ENCODE measurements at regions not wholly inside any gene's neighbourhood (a gene's known extent, or its start where the extent isn't known, plus 50 kb on each side); places are given as distances from the start of the nearest gene placed in this dataset.

GRCh38 chr1:221451741-221452140, 290.1 kb downstream of the DUSP10 start:
- TF ChIP-seq CTCF (conservative IDR thresholded peaks at IDR 0.05 in 1 of 2, IDR thresholded peaks at IDR 0.05 in 1 of 2; ENCODE audit: low read depth in 1 of 2, low read length in 2 of 2) (no peak), EZH2 (IDR thresholded peaks at IDR 0.05; ENCODE audit: low read length, missing control alignments) (no peak)
- Histone ChIP-seq H3K27ac (ENCODE audit: insufficient read depth, low read length) (no peak overlapping the region), H3K4me1 (ENCODE audit: control insufficient read depth, extremely low read depth, insufficient read depth, low read length) (no peaks in the 10 kb centered on the region), H3K4me2 (ENCODE audit: extremely low read depth, insufficient read depth, low read length) (no peak overlapping the region), H4K20me1 (ENCODE audit: control insufficient read depth, extremely low read depth, insufficient read depth, low read length) (no peaks in the 10 kb centered on the region), H3K9me3 (ENCODE audit: control insufficient read depth, insufficient read depth, low read depth, low read length) (no peaks in the 10 kb centered on the region), H3K4me3 (replicated peaks in 1 of 4; ENCODE audit: control extremely low read depth in 1 of 4, insufficient read depth in 1 of 4, low read depth in 3 of 4, low read length in 4 of 4) (no peak overlapping the region), H3K36me3 (ENCODE audit: control insufficient read depth, insufficient read depth, low read length) (no peaks in the 10 kb centered on the region), H3K9ac (ENCODE audit: insufficient read depth, low read length) (no peak overlapping the region), H3K27me3 (ENCODE audit: control insufficient read depth, insufficient read depth, low read length) (no peaks in the 10 kb centered on the region), H2AFZ (ENCODE audit: low read length) (no peak overlapping the region), H3K79me2 (ENCODE audit: control insufficient read depth, insufficient read depth, low read length) (no peaks in the 10 kb centered on the region)
- DNase-seq (ENCODE audit: low read depth in 2 of 2): no peak

GRCh38 chr1:221454096-221454495, 287.8 kb downstream of the DUSP10 start:
- H2AFZ ChIP-seq (ENCODE audit: low read length): no peak overlapping the region
- TF ChIP-seq EZH2 (IDR thresholded peaks at IDR 0.05; ENCODE audit: low read length, missing control alignments) (no peak), CTCF (conservative IDR thresholded peaks at IDR 0.05 in 1 of 2, IDR thresholded peaks at IDR 0.05 in 1 of 2; ENCODE audit: low read depth in 1 of 2, low read length in 2 of 2) (no peak)
- no peak for DNase-seq (ENCODE audit: low read depth in 2 of 2)

GRCh38 chr1:221456918-221457317, 285.0 kb downstream of the DUSP10 start:
- no peak overlapping the region for H3K27ac ChIP-seq (ENCODE audit: insufficient read depth, low read length)
- peak in 1 of 2 donors; percentile 72 for DNase-seq (ENCODE audit: low read depth in 2 of 2)
- TF ChIP-seq CTCF (conservative IDR thresholded peaks at IDR 0.05 in 1 of 2, IDR thresholded peaks at IDR 0.05 in 1 of 2; ENCODE audit: low read depth in 1 of 2, low read length in 2 of 2): no peak
- no peak for TF ChIP-seq EZH2 (IDR thresholded peaks at IDR 0.05; ENCODE audit: low read length, missing control alignments)
- no peak overlapping the region for H3K9ac ChIP-seq (ENCODE audit: insufficient read depth, low read length)
- no peaks in the 10 kb centered on the region for H3K9me3 ChIP-seq (ENCODE audit: control insufficient read depth, insufficient read depth, low read depth, low read length)
- no peaks in the 10 kb centered on the region for H3K36me3 ChIP-seq (ENCODE audit: control insufficient read depth, insufficient read depth, low read length)
- H3K4me2 ChIP-seq (ENCODE audit: extremely low read depth, insufficient read depth, low read length): no peak overlapping the region
- H3K79me2 ChIP-seq (ENCODE audit: control insufficient read depth, insufficient read depth, low read length): no peaks in the 10 kb centered on the region
- no peak overlapping the region for H2AFZ ChIP-seq (ENCODE audit: low read length)
- no peaks in the 10 kb centered on the region for H4K20me1 ChIP-seq (ENCODE audit: control insufficient read depth, extremely low read depth, insufficient read depth, low read length)
- no peaks in the 10 kb centered on the region for H3K4me1 ChIP-seq (ENCODE audit: control insufficient read depth, extremely low read depth, insufficient read depth, low read length)
- H3K4me3 ChIP-seq (replicated peaks in 1 of 4; ENCODE audit: control extremely low read depth in 1 of 4, insufficient read depth in 1 of 4, low read depth in 3 of 4, low read length in 4 of 4): no peak overlapping the region
- H3K27me3 ChIP-seq (ENCODE audit: control insufficient read depth, insufficient read depth, low read length): no peaks in the 10 kb centered on the region

More at GRCh38 chr1:221454096-221454495, 287.8 kb downstream of the DUSP10 start:
- Histone ChIP-seq H3K36me3 (ENCODE audit: control insufficient read depth, insufficient read depth, low read length) (no peaks in the 10 kb centered on the region), H3K4me3 (replicated peaks in 1 of 4; ENCODE audit: control extremely low read depth in 1 of 4, insufficient read depth in 1 of 4, low read depth in 3 of 4, low read length in 4 of 4) (no peak overlapping the region), H3K4me1 (ENCODE audit: control insufficient read depth, extremely low read depth, insufficient read depth, low read length) (no peaks in the 10 kb centered on the region), H3K27ac (ENCODE audit: insufficient read depth, low read length) (no peak overlapping the region), H3K4me2 (ENCODE audit: extremely low read depth, insufficient read depth, low read length) (no peak overlapping the region), H3K9ac (ENCODE audit: insufficient read depth, low read length) (no peak overlapping the region), H3K79me2 (ENCODE audit: control insufficient read depth, insufficient read depth, low read length) (no peaks in the 10 kb centered on the region), H4K20me1 (ENCODE audit: control insufficient read depth, extremely low read depth, insufficient read depth, low read length) (no peaks in the 10 kb centered on the region), H3K27me3 (ENCODE audit: control insufficient read depth, insufficient read depth, low read length) (no peaks in the 10 kb centered on the region), H3K9me3 (ENCODE audit: control insufficient read depth, insufficient read depth, low read depth, low read length) (no peaks in the 10 kb centered on the region)
